ENCODE measurements at regions not wholly inside any gene's neighbourhood (a gene's known extent, or its start where the extent isn't known, plus 50 kb on each side); places are given as distances from the start of the nearest gene placed in this dataset.

GRCh38 chr11:70548976-70549375 is 150.6 kb downstream of the CTTN start:
- intact Hi-C loops (cut with DNase I), result no loop called here
- no peak overlapping the region for H3K27ac ChIP-seq
- H3K27me3 ChIP-seq (ENCODE audit: insufficient read depth in 3 of 3, low read length in 2 of 3), result peaks cover 0 to 58% (median 19%) of the 10 kb centered on the region in 3 donors
- H3K4me1 ChIP-seq, result no peaks in the 10 kb centered on the region
- no peaks in the 10 kb centered on the region for H3K36me3 ChIP-seq (ENCODE audit: insufficient read depth in 1 of 2, low read depth in 1 of 2)
- WGBS, 3 donors, result 88 to 92% (median 89%) methylated on average over 15 of the region's 15 CpGs
- TF ChIP-seq CTCF (IDR thresholded peaks at IDR 0.05), result no peak
- H3K9me3 ChIP-seq, result no peaks in the 10 kb centered on the region
- peak in 1 of 2 donors; percentile 1 for DNase-seq
- no peak overlapping the region for H3K4me3 ChIP-seq
- ATAC-seq, result no peak

GRCh38 chr11:70549386-70549785 is 151.1 kb downstream of the CTTN start:
- DNase-seq (peak in 1 of 2 donors; percentile 19), ATAC-seq (no peak)
- no peaks in the 10 kb centered on the region for H3K9me3 ChIP-seq
- 87 to 89% (median 87%) methylated on average over 14 to 15 of the region's 15 CpGs for WGBS, 3 donors
- intact Hi-C loops (cut with DNase I), result no loop called here
- no peaks in the 10 kb centered on the region for H3K4me1 ChIP-seq
- no peaks in the 10 kb centered on the region for H3K36me3 ChIP-seq (ENCODE audit: insufficient read depth in 1 of 2, low read depth in 1 of 2)
- no peak for TF ChIP-seq CTCF (IDR thresholded peaks at IDR 0.05)
- H3K27me3 ChIP-seq (ENCODE audit: insufficient read depth in 3 of 3, low read length in 2 of 3), result peaks cover 0 to 53% (median 17%) of the 10 kb centered on the region in 3 donors
- no peak overlapping the region for H3K27ac ChIP-seq
- H3K4me3 ChIP-seq, result no peak overlapping the region

GRCh38 chr11:70549796-70550195 is 151.5 kb downstream of the CTTN start:
- H3K9me3 ChIP-seq, result no peaks in the 10 kb centered on the region
- H3K27me3 ChIP-seq (ENCODE audit: insufficient read depth in 3 of 3, low read length in 2 of 3), result peaks cover 0 to 49% (median 14%) of the 10 kb centered on the region in 3 donors
- no peaks in the 10 kb centered on the region for H3K4me1 ChIP-seq
- ATAC-seq (no peak), DNase-seq (peak in 1 of 2 donors; percentile 17)
- intact Hi-C loops (cut with DNase I), result no loop called here
- H3K27ac ChIP-seq, result no peak overlapping the region
- TF ChIP-seq CTCF (IDR thresholded peaks at IDR 0.05), result no peak
- 91 to 96% (median 94%) methylated on average over 11 of the region's 11 CpGs for WGBS, 3 donors
- H3K4me3 ChIP-seq, result no peak overlapping the region
- no peaks in the 10 kb centered on the region for H3K36me3 ChIP-seq (ENCODE audit: insufficient read depth in 1 of 2, low read depth in 1 of 2)

- no peak for ATAC-seq
- Histone ChIP-seq H3K27ac (no peak overlapping the region), H3K9me3 (no peaks in the 10 kb centered on the region), H3K4me1 (no peaks in the 10 kb centered on the region), H3K4me3 (no peak overlapping the region), H3K36me3 (ENCODE audit: insufficient read depth in 1 of 2, low read depth in 1 of 2) (no peaks in the 10 kb centered on the region), H3K27me3 (ENCODE audit: insufficient read depth in 3 of 3, low read length in 2 of 3) (peaks cover 0 to 41% (median 10%) of the 10 kb centered on the region in 3 donors)
- intact Hi-C loops (cut with DNase I), result no loop called here
- 93 to 95% (median 94%) methylated on average over 22 of the region's 22 CpGs for WGBS, 3 donors
- peak in 1 of 2 donors; percentile 35 for DNase-seq
- TF ChIP-seq CTCF (IDR thresholded peaks at IDR 0.05), result no peak
Observed at GRCh38 chr11:70550456-70551195, 152.3 kb downstream of the CTTN start.
